IPS DF 6.9 (cell line): ENCODE measurements at regions not wholly inside any gene's neighbourhood (a gene's known extent, or its start where the extent isn't known, plus 50 kb on each side); places are given as distances from the start of the nearest gene placed in this dataset.

Experiments
- DNase-seq: peaks from one replicate; pipeline ENCODE4 v3.0.0-alpha.2; 2013; ENCODE audit warnings: low read depth, low spot score
- H3K27ac ChIP-seq: one replicate; pipeline ENCODE4 v1.5.1; 2013; ENCODE audit warnings: low read length, control low read depth
- H3K27me3 ChIP-seq: 2 replicates; pipeline ENCODE4 v1.6.1; 2013; ENCODE audit warnings: mild to moderate bottlenecking, low read length; ENCODE audit not compliant: control insufficient read depth, insufficient read depth
- H3K36me3 ChIP-seq: 2 replicates; pipeline ENCODE4 v1.6.1; 2013; ENCODE audit warnings: low read length; ENCODE audit not compliant: control insufficient read depth, insufficient read depth
- H3K4me1 ChIP-seq: 2 replicates; pipeline ENCODE4 v1.6.1; 2013; ENCODE audit warnings: low read length; ENCODE audit not compliant: control insufficient read depth, insufficient read depth
- H3K4me3 ChIP-seq: 2 replicates; pipeline ENCODE4 v1.5.1; 2013; ENCODE audit warnings: mild to moderate bottlenecking, low read length
- H3K9me3 ChIP-seq: 2 replicates; pipeline ENCODE4 v1.6.1; 2013; ENCODE audit warnings: low read length, inconsistent platforms; ENCODE audit not compliant: control insufficient read depth, insufficient read depth
- WGBS: extraction: QIAGEN DNeasy Blood & Tissue Kit; methylation state at CpG from one replicate; pipeline ENCODE4 v1.1.7; 2013; ENCODE audit warnings: mixed read lengths, missing lambda C conversion rate; ENCODE audit not compliant: insufficient read length, insufficient coverage; 5-methylcytosine and 5-hydroxymethylcytosine counted together

DNA sequence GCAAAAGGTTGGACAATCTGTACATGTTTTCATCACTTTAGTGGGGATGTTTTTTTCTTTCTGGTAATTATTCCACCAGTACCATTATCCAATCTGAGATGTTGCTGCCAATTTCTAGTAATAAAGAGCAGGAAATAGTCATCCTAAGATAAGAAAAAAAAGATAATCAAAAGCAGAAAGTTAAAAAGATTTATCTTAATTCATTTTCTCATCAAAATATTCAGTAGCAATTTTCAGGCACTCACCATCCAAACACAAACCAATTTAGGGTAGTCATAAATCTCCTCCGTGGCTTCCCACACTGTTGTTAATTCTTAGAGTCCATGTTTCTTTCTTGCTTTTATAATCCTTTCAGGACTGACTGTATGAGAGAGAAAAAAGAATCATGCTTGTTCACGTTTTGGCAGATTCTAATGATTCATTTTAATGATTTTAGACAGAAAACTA, 263.7 kb upstream of the UGT8 start:
- no peaks in the 10 kb centered on the region for H3K9me3 ChIP-seq
- H3K4me3 ChIP-seq = no peak overlapping the region
- H3K4me1 ChIP-seq = no peaks in the 10 kb centered on the region
- no peaks in the 10 kb centered on the region for H3K27me3 ChIP-seq
- no peak for DNase-seq
- no CpG with 5 or more reads among the region's 2 CpGs for WGBS
- H3K36me3 ChIP-seq = no peaks in the 10 kb centered on the region
- no peak overlapping the region for H3K27ac ChIP-seq

DNA sequence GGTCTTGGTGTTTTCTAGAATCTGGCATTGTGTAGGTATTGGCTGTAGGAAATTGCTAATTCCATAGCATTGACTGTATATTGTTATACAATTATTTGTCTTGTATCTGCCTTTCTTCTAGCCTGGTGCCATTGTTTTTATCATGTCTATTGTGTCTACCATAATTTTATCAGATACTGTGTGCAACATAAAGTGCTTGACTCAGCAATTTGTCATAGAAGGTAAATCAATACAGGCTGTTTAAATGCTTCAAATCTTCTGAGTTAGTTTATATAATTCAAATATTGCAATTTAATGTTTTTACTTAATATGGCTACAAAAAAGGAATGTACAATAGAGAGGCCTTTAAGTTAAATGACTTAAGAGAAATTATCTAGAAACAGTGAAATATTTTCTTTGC, 263.3 kb upstream of the UGT8 start:
- Histone ChIP-seq H3K4me1 (no peaks in the 10 kb centered on the region), H3K4me3 (no peak overlapping the region)
- no peak for DNase-seq

GRCh38 chr4:114343015-114343414, 255.6 kb upstream of the UGT8 start:
- H3K4me1 ChIP-seq = no peaks in the 10 kb centered on the region
- no peaks in the 10 kb centered on the region for H3K27me3 ChIP-seq
- H3K36me3 ChIP-seq = no peaks in the 10 kb centered on the region
- H3K9me3 ChIP-seq = no peaks in the 10 kb centered on the region
- DNase-seq = no peak
- no peak overlapping the region for H3K27ac ChIP-seq
- H3K4me3 ChIP-seq = no peak overlapping the region

More for the DNA sequence above, 263.3 kb upstream of the UGT8 start:
- Histone ChIP-seq H3K9me3 (no peaks in the 10 kb centered on the region), H3K27ac (no peak overlapping the region), H3K36me3 (no peaks in the 10 kb centered on the region), H3K27me3 (no peaks in the 10 kb centered on the region)

- Histone ChIP-seq H3K27ac (no peak overlapping the region), H3K36me3 (no peaks in the 10 kb centered on the region), H3K4me3 (no peak overlapping the region), H3K27me3 (no peaks in the 10 kb centered on the region), H3K4me1 (no peaks in the 10 kb centered on the region), H3K9me3 (no peaks in the 10 kb centered on the region)
- no peak for DNase-seq
- WGBS = no CpG with 5 or more reads among the region's 2 CpGs
These were observed 248.9 kb upstream of the UGT8 start for GRCh38 chr4:114349543-114350175.

DNA sequence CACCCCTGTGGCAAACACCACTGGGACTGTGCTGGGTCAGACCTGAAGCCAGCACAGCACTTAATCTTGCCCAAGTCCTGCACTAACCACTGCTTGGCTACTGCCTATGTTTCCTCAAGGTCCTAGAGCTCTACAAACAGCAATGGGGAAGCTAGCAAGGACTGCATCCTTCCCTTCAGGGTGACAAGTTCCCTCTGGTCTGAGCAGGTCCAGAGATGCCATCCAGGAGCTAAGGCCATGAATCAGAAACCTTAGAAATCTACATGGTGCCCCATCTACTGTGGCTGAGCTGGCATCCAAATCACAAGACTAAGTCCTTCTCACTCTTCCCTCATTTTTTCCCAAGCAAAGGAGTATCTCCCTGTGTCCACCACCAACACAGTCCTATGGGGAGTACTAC, 239.7 kb upstream of the UGT8 start:
- Histone ChIP-seq H3K27me3 (no peaks in the 10 kb centered on the region), H3K4me1 (no peaks in the 10 kb centered on the region), H3K9me3 (no peaks in the 10 kb centered on the region), H3K36me3 (no peaks in the 10 kb centered on the region), H3K4me3 (no peak overlapping the region), H3K27ac (no peak overlapping the region)
- no peak for DNase-seq

DNA sequence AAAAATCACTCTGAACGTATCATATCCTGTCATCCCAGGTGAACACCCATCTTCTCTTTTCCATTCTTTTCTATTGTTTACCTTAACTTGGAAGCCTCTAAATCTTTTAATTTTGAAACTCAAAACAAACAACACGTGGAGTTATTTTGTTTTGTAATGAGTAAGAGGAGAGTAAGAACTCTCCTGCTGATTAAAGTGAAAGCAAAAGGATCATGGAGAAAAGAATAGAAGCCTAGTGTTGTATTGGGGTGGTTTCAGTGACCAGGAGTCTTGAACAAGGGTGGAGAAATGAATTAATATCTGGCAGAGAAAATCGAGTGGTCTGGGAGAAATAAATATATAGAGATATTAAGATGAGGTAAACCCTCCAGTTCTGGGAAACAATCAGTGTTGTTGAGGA, 237.4 kb upstream of the UGT8 start:
- Histone ChIP-seq H3K4me1 (no peaks in the 10 kb centered on the region), H3K9me3 (no peaks in the 10 kb centered on the region), H3K27me3 (no peaks in the 10 kb centered on the region), H3K4me3 (no peak overlapping the region), H3K27ac (no peak overlapping the region), H3K36me3 (no peaks in the 10 kb centered on the region)
- DNase-seq = no peak
- 100% methylated on average over 1 of the region's 3 CpGs for WGBS

DNA sequence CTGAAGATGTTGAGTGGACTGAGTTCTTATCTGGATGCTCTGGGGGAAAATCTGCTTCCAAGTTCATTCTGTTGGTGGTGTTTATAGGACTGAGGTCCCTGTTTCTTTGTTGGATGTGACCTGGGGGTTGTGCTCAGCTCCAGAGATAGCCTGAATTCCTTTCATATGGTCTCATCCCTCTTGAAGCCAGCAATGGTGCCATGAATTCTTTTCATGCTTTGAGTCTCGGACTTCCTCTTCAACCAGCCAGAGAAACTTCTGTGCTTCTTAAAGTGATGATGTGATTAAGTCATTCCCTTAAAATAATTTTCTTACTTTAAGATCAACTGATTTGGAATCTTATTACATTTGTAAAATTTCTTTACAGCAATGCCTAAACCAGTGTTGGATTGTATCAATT, 233.8 kb upstream of the UGT8 start:
- WGBS = no CpG with 5 or more reads among the region's 1 CpG
- Histone ChIP-seq H3K27ac (no peak overlapping the region), H3K36me3 (no peaks in the 10 kb centered on the region), H3K4me3 (no peak overlapping the region), H3K4me1 (no peaks in the 10 kb centered on the region), H3K9me3 (no peaks in the 10 kb centered on the region), H3K27me3 (no peaks in the 10 kb centered on the region)
- DNase-seq = no peak

- Histone ChIP-seq H3K27me3 (no peaks in the 10 kb centered on the region), H3K4me3 (no peak overlapping the region), H3K27ac (no peak overlapping the region), H3K4me1 (no peaks in the 10 kb centered on the region), H3K36me3 (no peaks in the 10 kb centered on the region), H3K9me3 (no peaks in the 10 kb centered on the region)
- DNase-seq = no peak
- no CpG with 5 or more reads among the region's 1 CpG for WGBS
These were observed 233.0 kb upstream of the UGT8 start for GRCh38 chr4:114365591-114365990.

DNA sequence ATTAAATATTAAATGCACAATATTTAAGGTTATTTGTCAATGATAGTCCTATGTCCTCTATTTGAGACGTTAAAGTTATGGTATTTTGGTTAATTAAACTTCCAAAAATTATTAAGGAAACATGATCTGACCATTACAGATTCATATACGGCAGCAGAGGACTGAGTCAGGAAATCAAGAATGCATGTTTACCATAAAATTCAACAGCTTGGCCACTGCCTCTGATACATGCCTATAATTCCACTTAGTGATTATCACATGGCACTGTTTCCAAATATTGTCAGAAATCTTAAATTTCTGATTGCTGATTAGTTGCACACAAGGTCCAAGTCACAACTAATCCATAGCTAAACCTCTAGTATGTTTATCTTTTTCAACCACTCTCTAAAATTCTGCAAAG, 232.2 kb upstream of the UGT8 start:
- H3K36me3 ChIP-seq = no peaks in the 10 kb centered on the region
- no peaks in the 10 kb centered on the region for H3K9me3 ChIP-seq
- H3K4me3 ChIP-seq = no peak overlapping the region
- no peaks in the 10 kb centered on the region for H3K27me3 ChIP-seq
- H3K27ac ChIP-seq = no peak overlapping the region
- no peaks in the 10 kb centered on the region for H3K4me1 ChIP-seq
- WGBS = no CpG with 5 or more reads among the region's 2 CpGs
- DNase-seq = no peak

DNA sequence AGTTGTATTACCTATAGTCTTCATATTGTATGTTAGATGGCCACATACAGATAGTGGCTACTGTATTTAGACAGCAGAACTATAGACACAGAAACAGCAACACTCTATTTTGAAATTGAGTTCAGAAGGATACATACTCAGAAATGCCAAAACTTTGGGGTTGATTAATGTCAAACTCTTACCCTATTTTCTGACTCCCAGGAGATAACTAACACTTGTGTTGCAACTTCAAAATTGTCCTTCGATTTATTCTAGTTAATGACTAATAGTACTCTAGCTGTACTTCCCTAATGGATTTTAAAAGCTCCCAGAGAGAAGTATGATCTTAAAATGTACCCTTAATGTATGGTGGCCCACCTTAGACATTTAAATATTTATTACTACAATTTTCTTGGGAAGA, 229.9 kb upstream of the UGT8 start:
- H3K36me3 ChIP-seq = no peaks in the 10 kb centered on the region
- no peaks in the 10 kb centered on the region for H3K4me1 ChIP-seq
- H3K27ac ChIP-seq = no peak overlapping the region
- no CpG with 5 or more reads among the region's 1 CpG for WGBS
- H3K27me3 ChIP-seq = no peaks in the 10 kb centered on the region
- no peaks in the 10 kb centered on the region for H3K9me3 ChIP-seq
- DNase-seq = no peak
- no peak overlapping the region for H3K4me3 ChIP-seq

DNA sequence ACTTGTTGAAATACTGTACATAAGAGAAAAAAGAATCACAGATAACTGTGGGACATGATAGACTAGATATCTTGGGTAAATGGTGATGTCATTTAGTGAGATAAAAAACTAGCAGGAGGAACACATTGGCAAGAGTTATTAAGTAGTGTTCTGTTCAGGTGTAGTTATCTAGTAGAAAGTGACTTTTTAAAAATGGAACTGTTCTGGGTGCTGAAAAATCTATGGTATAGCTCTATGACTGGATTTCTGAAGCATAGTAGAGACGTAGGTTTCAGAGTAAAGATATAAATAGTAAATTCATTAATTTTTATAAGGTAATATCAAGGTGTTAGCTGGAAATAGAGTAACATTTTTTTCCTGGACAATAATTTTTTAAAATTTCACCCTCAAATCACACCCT, 225.1 kb upstream of the UGT8 start:
- Histone ChIP-seq H3K27ac (no peak overlapping the region), H3K9me3 (no peaks in the 10 kb centered on the region), H3K36me3 (no peaks in the 10 kb centered on the region), H3K4me3 (no peak overlapping the region), H3K4me1 (no peaks in the 10 kb centered on the region), H3K27me3 (no peaks in the 10 kb centered on the region)
- no CpG with 5 or more reads among the region's 1 CpG for WGBS
- no peak for DNase-seq
